ENCODE measurements at regions not wholly inside any gene's neighbourhood (a gene's known extent, or its start where the extent isn't known, plus 50 kb on each side); places are given as distances from the start of the nearest gene placed in this dataset.
"Not testable (repeated sequence)": the region's sequence is repeated elsewhere in the genome, so short reads cannot be mapped to it uniquely, and the experiment has no call there.

- no peak for DNase-seq
These were observed 2040.1 kb upstream of the LRRTM1 start for GRCh38 chr2:82344670-82345069.

GRCh38 chr2:82342356-82342755 lies 2037.8 kb upstream of the LRRTM1 start:
- no peak for DNase-seq

- DNase-seq, result no peak
These were observed 2036.1 kb upstream of the LRRTM1 start for GRCh38 chr2:82340578-82341053.

GRCh38 chr2:82339805-82340204 lies 2035.3 kb upstream of the LRRTM1 start:
- no peak for DNase-seq

GRCh38 chr2:82333697-82334096 lies 2029.1 kb upstream of the LRRTM1 start:
- no peak for DNase-seq

- no peak for DNase-seq
These were observed 2025.6 kb upstream of the LRRTM1 start for GRCh38 chr2:82330155-82330554.

GRCh38 chr2:82326180-82326767 lies 2021.7 kb upstream of the LRRTM1 start:
- not testable (repeated sequence) for DNase-seq

- DNase-seq, result no peak
These were observed 2015.7 kb upstream of the LRRTM1 start for GRCh38 chr2:82320296-82320695.

- DNase-seq, result no peak
These were observed 2012.5 kb upstream of the LRRTM1 start for GRCh38 chr2:82317012-82317411.

- no peak for DNase-seq
These were observed 2012.0 kb upstream of the LRRTM1 start for GRCh38 chr2:82316586-82316985.

- DNase-seq, result no peak
These were observed 2010.4 kb upstream of the LRRTM1 start for GRCh38 chr2:82314836-82315472.

GRCh38 chr2:82307511-82307910 lies 2003.0 kb upstream of the LRRTM1 start:
- DNase-seq, result no peak

- DNase-seq, result no peak
These were observed 1997.0 kb upstream of the LRRTM1 start for GRCh38 chr2:82301506-82301905.

GRCh38 chr2:82289446-82289845 lies 1984.9 kb upstream of the LRRTM1 start:
- DNase-seq, result no peak

- DNase-seq, result no peak
These were observed 1978.5 kb upstream of the LRRTM1 start for GRCh38 chr2:82283075-82283474.

- DNase-seq, result no peak
These were observed 1977.7 kb upstream of the LRRTM1 start for GRCh38 chr2:82282111-82282882.

- DNase-seq, result no peak
These were observed 1974.8 kb upstream of the LRRTM1 start for GRCh38 chr2:82279367-82279766.

GRCh38 chr2:82278416-82278815 lies 1973.9 kb upstream of the LRRTM1 start:
- DNase-seq, result no peak

GRCh38 chr2:82275599-82275998 lies 1971.0 kb upstream of the LRRTM1 start:
- no peak for DNase-seq

- no peak for DNase-seq
These were observed 1963.9 kb upstream of the LRRTM1 start for GRCh38 chr2:82268446-82268845.

- DNase-seq, result no peak
These were observed 1956.0 kb upstream of the LRRTM1 start for GRCh38 chr2:82260521-82260920.

GRCh38 chr2:82259551-82259950 lies 1955.0 kb upstream of the LRRTM1 start:
- no peak for DNase-seq

GRCh38 chr2:82257796-82258555 lies 1953.4 kb upstream of the LRRTM1 start:
- no peak for DNase-seq

All from NCI-H2227 treated with DMSO at 0.1 percent for 48 hours (cell line).